ENCODE measurements at regions not wholly inside any gene's neighbourhood (a gene's known extent, or its start where the extent isn't known, plus 50 kb on each side); places are given as distances from the start of the nearest gene placed in this dataset.
"Not testable (repeated sequence)": the region's sequence is repeated elsewhere in the genome, so short reads cannot be mapped to it uniquely, and the experiment has no call there.

DNA sequence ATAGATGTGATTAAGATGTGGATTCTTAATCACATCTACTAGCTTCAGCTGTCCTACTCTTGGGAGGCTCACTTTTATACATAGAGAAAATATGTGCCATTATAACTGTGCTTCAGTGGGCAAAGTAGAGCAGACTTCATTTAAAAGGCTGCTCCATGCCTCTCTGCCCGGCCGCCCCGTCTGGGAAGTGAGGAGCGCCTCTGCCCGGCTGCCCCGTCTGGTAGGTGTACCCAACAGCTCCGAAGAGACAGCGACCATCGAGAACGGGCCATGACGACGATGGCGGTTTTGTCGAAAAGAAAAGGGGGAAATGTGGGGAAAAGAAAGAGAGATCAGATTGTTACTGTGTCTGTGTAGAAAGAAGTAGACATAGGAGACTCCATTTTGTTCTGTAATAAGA is 126.4 kb downstream of the TMX1 start:
- H3K4me1 Mint-ChIP-seq (ENCODE audit: low read depth); H3K27me3 Mint-ChIP-seq (ENCODE audit: low read depth); H3K36me3 Mint-ChIP-seq (ENCODE audit: low read depth); H3K27ac Mint-ChIP-seq; H3K4me3 Mint-ChIP-seq; H3K9me3 Mint-ChIP-seq: not testable (repeated sequence)

GRCh38 chr14:51366866-51367599 is 127.0 kb downstream of the TMX1 start:
- H3K4me3 Mint-ChIP-seq; H3K36me3 Mint-ChIP-seq (ENCODE audit: low read depth); H3K9me3 Mint-ChIP-seq; H3K4me1 Mint-ChIP-seq (ENCODE audit: low read depth); H3K27me3 Mint-ChIP-seq (ENCODE audit: low read depth); H3K27ac Mint-ChIP-seq: not testable (repeated sequence)

GRCh38 chr14:51367600-51367931 is 127.5 kb downstream of the TMX1 start:
- no peaks in the 10 kb centered on the region for H3K4me1 Mint-ChIP-seq (ENCODE audit: low read depth)
- H3K4me3 Mint-ChIP-seq: no peak overlapping the region
- peaks cover 3% of the 10 kb centered on the region for H3K27me3 Mint-ChIP-seq (ENCODE audit: low read depth)
- no peaks in the 10 kb centered on the region for H3K36me3 Mint-ChIP-seq (ENCODE audit: low read depth)
- H3K27ac Mint-ChIP-seq: no peak overlapping the region
- no peaks in the 10 kb centered on the region for H3K9me3 Mint-ChIP-seq

DNA sequence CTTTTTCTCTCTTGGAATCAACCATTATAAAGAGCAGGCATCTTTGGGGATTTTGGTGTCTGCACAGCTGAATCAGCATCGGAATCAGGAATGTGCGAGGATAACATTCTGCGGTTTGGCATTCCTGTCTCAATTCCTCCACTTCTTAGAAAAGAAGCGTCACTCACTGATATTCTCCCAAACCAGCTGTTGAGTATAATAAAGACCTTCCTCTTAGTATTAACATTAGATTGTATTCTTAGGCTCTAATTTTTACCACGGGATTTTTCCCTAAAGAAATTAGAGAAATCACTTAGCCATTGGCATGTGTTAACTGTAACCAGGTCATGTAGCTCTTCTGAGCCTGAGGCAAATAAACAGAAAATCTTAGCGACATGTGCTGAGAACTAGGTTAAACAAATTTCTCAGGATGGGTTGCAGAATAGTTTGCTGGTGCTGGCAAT is 128.7 kb downstream of the TMX1 start:
- no peaks in the 10 kb centered on the region for H3K4me1 Mint-ChIP-seq (ENCODE audit: low read depth)

DNA sequence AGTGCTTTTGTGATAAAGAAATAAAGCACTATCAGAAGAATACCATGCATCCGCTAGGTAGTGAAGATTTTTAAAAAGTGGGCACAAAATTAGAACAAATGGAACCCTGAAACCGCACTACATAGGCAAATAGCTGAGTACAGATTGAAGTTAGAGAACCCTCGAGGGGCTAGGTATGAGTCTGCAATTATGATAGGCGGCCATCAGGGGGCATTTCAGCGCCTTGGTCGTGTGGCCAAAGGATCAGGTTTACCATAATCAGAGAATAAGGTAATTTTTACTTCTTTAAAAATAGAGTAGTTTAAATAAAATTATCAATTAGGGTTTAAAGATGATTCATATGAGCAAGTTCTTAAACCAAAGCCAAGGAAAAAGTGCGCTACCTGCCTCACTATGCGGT is 129.8 kb downstream of the TMX1 start:
- Mint-ChIP-seq H3K27ac (no peak overlapping the region), H3K36me3 (ENCODE audit: low read depth) (no peaks in the 10 kb centered on the region), H3K4me3 (no peak overlapping the region), H3K4me1 (ENCODE audit: low read depth) (no peaks in the 10 kb centered on the region), H3K9me3 (no peaks in the 10 kb centered on the region), H3K27me3 (ENCODE audit: low read depth) (peaks cover 5% of the 10 kb centered on the region)

More for the DNA sequence above, 128.7 kb downstream of the TMX1 start:
- Mint-ChIP-seq H3K36me3 (ENCODE audit: low read depth) (no peaks in the 10 kb centered on the region), H3K27ac (no peak overlapping the region), H3K27me3 (ENCODE audit: low read depth) (peaks cover 5% of the 10 kb centered on the region), H3K4me3 (no peak overlapping the region), H3K9me3 (no peaks in the 10 kb centered on the region)

- Mint-ChIP-seq H3K4me3 (no peak overlapping the region), H3K4me1 (ENCODE audit: low read depth) (no peaks in the 10 kb centered on the region), H3K27me3 (ENCODE audit: low read depth) (peaks cover 5% of the 10 kb centered on the region), H3K27ac (no peak overlapping the region), H3K36me3 (ENCODE audit: low read depth) (no peaks in the 10 kb centered on the region), H3K9me3 (no peaks in the 10 kb centered on the region)
These were observed 130.8 kb downstream of the TMX1 start for GRCh38 chr14:51370758-51371386.

GRCh38 chr14:51377186-51377585 is 137.1 kb downstream of the TMX1 start:
- H3K9me3 Mint-ChIP-seq; H3K27ac Mint-ChIP-seq; H3K4me3 Mint-ChIP-seq; H3K36me3 Mint-ChIP-seq (ENCODE audit: low read depth); H3K27me3 Mint-ChIP-seq (ENCODE audit: low read depth); H3K4me1 Mint-ChIP-seq (ENCODE audit: low read depth): not testable (repeated sequence)

- Mint-ChIP-seq H3K36me3 (ENCODE audit: low read depth) (no peaks in the 10 kb centered on the region), H3K27me3 (ENCODE audit: low read depth) (peaks cover 13% of the 10 kb centered on the region), H3K9me3 (no peaks in the 10 kb centered on the region), H3K4me3 (no peak overlapping the region), H3K27ac (no peak overlapping the region), H3K4me1 (ENCODE audit: low read depth) (no peaks in the 10 kb centered on the region)
These were observed 142.5 kb downstream of the TMX1 start for GRCh38 chr14:51382506-51382905.

GRCh38 chr14:51386411-51386810 is 146.4 kb downstream of the TMX1 start:
- Mint-ChIP-seq H3K4me1 (ENCODE audit: low read depth) (no peaks in the 10 kb centered on the region), H3K9me3 (no peaks in the 10 kb centered on the region), H3K36me3 (ENCODE audit: low read depth) (no peaks in the 10 kb centered on the region)

GRCh38 chr14:51386983-51387735 is 147.1 kb downstream of the TMX1 start:
- H3K36me3 Mint-ChIP-seq (ENCODE audit: low read depth): no peaks in the 10 kb centered on the region
- H3K4me3 Mint-ChIP-seq: no peak overlapping the region
- no peak overlapping the region for H3K27ac Mint-ChIP-seq
- no peaks in the 10 kb centered on the region for H3K9me3 Mint-ChIP-seq
- H3K4me1 Mint-ChIP-seq (ENCODE audit: low read depth): no peaks in the 10 kb centered on the region
- peaks cover 13% of the 10 kb centered on the region for H3K27me3 Mint-ChIP-seq (ENCODE audit: low read depth)

More at GRCh38 chr14:51386411-51386810, 146.4 kb downstream of the TMX1 start:
- peaks cover 13% of the 10 kb centered on the region for H3K27me3 Mint-ChIP-seq (ENCODE audit: low read depth)
- no peak overlapping the region for H3K4me3 Mint-ChIP-seq
- no peak overlapping the region for H3K27ac Mint-ChIP-seq

DNA sequence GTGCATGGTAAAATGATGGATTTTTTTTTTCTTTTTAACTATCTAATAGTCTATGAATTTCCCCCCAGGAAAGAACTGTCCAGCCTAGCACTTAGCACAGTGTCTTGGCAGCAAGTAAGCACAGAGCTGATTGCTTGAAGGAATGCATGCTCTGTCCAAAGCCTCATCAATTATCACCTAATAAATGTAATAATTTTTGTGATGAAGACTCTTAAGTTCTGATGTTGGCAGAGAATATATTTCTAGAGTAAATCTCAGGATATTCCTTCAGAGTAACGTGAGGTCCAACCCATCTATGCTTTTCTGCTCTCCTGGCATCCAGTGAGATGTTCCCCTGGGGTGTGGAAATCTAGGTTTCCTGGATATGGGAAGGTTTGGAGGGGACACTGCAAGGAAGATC is 152.4 kb downstream of the TMX1 start:
- no peak overlapping the region for H3K4me3 Mint-ChIP-seq
- H3K27me3 Mint-ChIP-seq (ENCODE audit: low read depth): no peaks in the 10 kb centered on the region
- H3K36me3 Mint-ChIP-seq (ENCODE audit: low read depth): no peaks in the 10 kb centered on the region
- H3K4me1 Mint-ChIP-seq (ENCODE audit: low read depth): no peaks in the 10 kb centered on the region
- H3K9me3 Mint-ChIP-seq: no peaks in the 10 kb centered on the region
- H3K27ac Mint-ChIP-seq: no peak overlapping the region

DNA sequence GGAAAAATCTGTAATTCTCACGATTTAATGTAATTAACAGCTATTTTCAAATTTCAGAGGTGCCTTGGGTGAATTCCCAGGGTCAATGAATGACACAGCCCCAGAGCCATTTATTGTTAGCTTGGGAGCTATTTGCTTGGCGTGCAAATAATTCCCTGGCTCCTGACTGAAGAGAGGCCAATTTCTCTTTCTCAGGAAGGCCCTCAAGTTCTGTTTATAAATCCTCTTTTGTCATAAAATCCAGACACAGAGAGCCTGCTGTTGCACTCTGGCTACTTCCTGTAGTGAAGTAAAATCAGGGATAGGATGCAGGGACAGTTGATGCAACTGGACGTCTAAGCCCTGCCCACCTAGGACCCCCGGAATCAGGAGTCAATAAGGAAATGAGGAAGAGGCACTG is 154.3 kb downstream of the TMX1 start:
- no peak overlapping the region for H3K4me3 Mint-ChIP-seq
- no peaks in the 10 kb centered on the region for H3K9me3 Mint-ChIP-seq
- H3K4me1 Mint-ChIP-seq (ENCODE audit: low read depth): no peaks in the 10 kb centered on the region
- no peak overlapping the region for H3K27ac Mint-ChIP-seq
- peaks cover 8% of the 10 kb centered on the region for H3K27me3 Mint-ChIP-seq (ENCODE audit: low read depth)
- no peaks in the 10 kb centered on the region for H3K36me3 Mint-ChIP-seq (ENCODE audit: low read depth)

- Mint-ChIP-seq H3K27ac (no peak overlapping the region), H3K4me3 (no peak overlapping the region), H3K9me3 (no peaks in the 10 kb centered on the region), H3K4me1 (ENCODE audit: low read depth) (no peaks in the 10 kb centered on the region), H3K36me3 (ENCODE audit: low read depth) (no peaks in the 10 kb centered on the region), H3K27me3 (ENCODE audit: low read depth) (peaks cover 8% of the 10 kb centered on the region)
These were observed 154.8 kb downstream of the TMX1 start for GRCh38 chr14:51394804-51395203.

DNA sequence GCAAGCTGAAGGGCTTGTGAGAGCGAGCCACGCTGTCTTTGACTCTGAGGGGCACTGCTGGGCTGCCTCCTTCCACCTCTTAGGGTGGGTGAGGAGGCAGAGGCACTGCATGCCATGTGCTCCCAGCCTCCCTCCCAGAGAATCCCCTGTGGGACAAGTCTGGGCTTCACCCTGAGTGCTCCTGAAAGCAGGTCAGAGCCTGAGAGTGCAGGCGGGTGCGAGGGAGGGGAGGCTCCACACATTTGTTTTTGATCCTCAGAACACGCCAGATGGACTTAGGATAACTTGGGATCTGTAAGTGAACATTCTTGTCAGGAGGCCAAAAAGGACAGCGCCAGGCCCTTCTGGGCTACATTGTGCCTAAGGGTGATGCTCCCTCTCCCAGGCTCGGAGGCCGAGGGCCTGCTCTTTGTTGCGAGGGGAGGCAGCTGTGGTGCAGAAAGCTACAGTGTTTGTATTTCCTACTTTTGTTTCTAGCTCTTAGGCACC is 155.4 kb downstream of the TMX1 start:
- Mint-ChIP-seq H3K27me3 (ENCODE audit: low read depth) (peaks cover 12% of the 10 kb centered on the region), H3K4me1 (ENCODE audit: low read depth) (no peaks in the 10 kb centered on the region), H3K4me3 (no peak overlapping the region), H3K27ac (no peak overlapping the region), H3K9me3 (no peaks in the 10 kb centered on the region), H3K36me3 (ENCODE audit: low read depth) (no peaks in the 10 kb centered on the region)
